Astrocyte (in vitro differentiated cells and primary cell): ENCODE measurements at regions not wholly inside any gene's neighbourhood (a gene's known extent, or its start where the extent isn't known, plus 50 kb on each side); places are given as distances from the start of the nearest gene placed in this dataset.

Experiments
- DNase-seq: peaks from one replicate; pipeline ENCODE4 v3.0.0-alpha.2; 2010; ENCODE audit warnings: low read depth
- FAIRE-seq: peaks from 2 replicates; lab custom pipeline; 2011; peaks lifted over from hg19 to GRCh38; lab: Jason Lieb, UNC
- H2AFZ ChIP-seq: 2 replicates; pipeline ENCODE4 v1.6.0; 2012; ENCODE audit warnings: low read depth, low read length, inconsistent platforms
- H3K27ac ChIP-seq: 2 replicates; pipeline ENCODE4 v1.5.1; 2011; ENCODE audit warnings: low read depth, low read length, inconsistent platforms
- H3K27me3 ChIP-seq: 2 replicates; pipeline ENCODE4 v1.6.0; 2011; ENCODE audit warnings: low read length, inconsistent platforms; ENCODE audit not compliant: insufficient read depth
- H3K36me3 ChIP-seq: 2 replicates; pipeline ENCODE4 v1.5.1; 2011; ENCODE audit warnings: low read length, inconsistent platforms; ENCODE audit not compliant: insufficient read depth
- H3K4me1 ChIP-seq: 2 replicates; pipeline ENCODE4 v1.5.1; 2011; ENCODE audit warnings: low read length, inconsistent platforms; ENCODE audit not compliant: insufficient read depth
- H3K4me2 ChIP-seq: 2 replicates; pipeline ENCODE4 v1.6.0; 2012; ENCODE audit warnings: low read length, inconsistent platforms
- H3K4me3 ChIP-seq: 2 replicates; pipeline ENCODE4 v1.5.1; 2011; ENCODE audit warnings: low read depth, mild to moderate bottlenecking, low read length, inconsistent platforms; ENCODE audit not compliant: insufficient read depth
- H3K79me2 ChIP-seq: 2 replicates; pipeline ENCODE4 v1.6.0; 2012; ENCODE audit warnings: mild to moderate bottlenecking, low read length, inconsistent platforms; ENCODE audit not compliant: insufficient read depth
- H3K9ac ChIP-seq: 2 replicates; pipeline ENCODE4 v1.6.0; 2012; ENCODE audit warnings: mild to moderate bottlenecking, low read length, inconsistent platforms
- H3K9me3 ChIP-seq: 2 replicates; pipeline ENCODE4 v1.5.1; 2012; ENCODE audit warnings: low read depth, mild to moderate bottlenecking, low read length, inconsistent platforms; ENCODE audit not compliant: insufficient read depth
- H4K20me1 ChIP-seq: 2 replicates; pipeline ENCODE4 v1.6.0; 2012; ENCODE audit warnings: low read length, inconsistent platforms; ENCODE audit not compliant: insufficient read depth
- H3K27ac Mint-ChIP-seq: one replicate; pipeline ENCODE4 v1.8.0; 2021; ENCODE audit warnings: mild to moderate bottlenecking, mixed read lengths; ENCODE audit not compliant: unreplicated experiment
- H3K27me3 Mint-ChIP-seq: one replicate; pipeline ENCODE4 v1.8.0; 2021; ENCODE audit warnings: low read depth, mixed read lengths; ENCODE audit not compliant: unreplicated experiment
- H3K36me3 Mint-ChIP-seq: one replicate; pipeline ENCODE4 v1.8.0; 2021; ENCODE audit warnings: low read depth, mixed read lengths; ENCODE audit not compliant: unreplicated experiment
- H3K4me1 Mint-ChIP-seq: one replicate; pipeline ENCODE4 v1.8.0; 2021; ENCODE audit warnings: low read depth, mixed read lengths; ENCODE audit not compliant: unreplicated experiment
- H3K4me3 Mint-ChIP-seq: one replicate; pipeline ENCODE4 v1.8.0; 2021; ENCODE audit warnings: mild to moderate bottlenecking, moderate library complexity, mixed read lengths; ENCODE audit not compliant: unreplicated experiment
- H3K9me3 Mint-ChIP-seq: one replicate; pipeline ENCODE4 v1.8.0; 2021; ENCODE audit warnings: mild to moderate bottlenecking, mixed read lengths; ENCODE audit not compliant: unreplicated experiment
- EZH2 ChIP-seq: IDR thresholded peaks from 2 replicates; pipeline ENCODE4 v1.6.1; 2012; ENCODE audit warnings: mild to moderate bottlenecking, low read length, inconsistent platforms; ENCODE audit not compliant: insufficient read depth
- TF ChIP-seq, protein P1 (sequence below): IDR thresholded peaks from 2 replicates; pipeline ENCODE4 v1.5.1; 2011; ENCODE audit warnings: low read depth, mild to moderate bottlenecking, inconsistent platforms, low read length, moderate library complexity; ENCODE audit not compliant: insufficient read depth

DNA sequence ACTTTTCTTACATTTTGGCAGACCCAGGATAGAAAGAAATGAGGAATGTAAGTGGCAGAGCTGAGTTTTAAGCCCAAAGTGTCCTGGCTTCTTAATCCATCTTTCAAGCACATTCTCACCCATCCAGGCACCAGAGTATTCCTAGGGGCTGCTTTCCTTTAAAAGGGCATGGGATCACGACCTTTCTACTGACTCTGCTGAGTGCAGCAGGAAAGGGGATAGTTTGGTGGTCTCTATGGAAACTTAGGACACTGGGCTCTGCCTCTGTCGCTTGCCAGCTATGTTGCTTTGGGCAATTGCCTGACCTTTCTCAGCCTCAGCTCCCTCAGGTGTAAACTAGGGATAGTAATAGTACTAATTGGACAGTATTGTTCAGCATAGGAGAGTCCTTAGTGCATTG is 458.4 kb downstream of the PDCD6IP start:
- no peak for FAIRE-seq
- Histone ChIP-seq H3K4me2 (no peak overlapping the region), H3K9me3 (no peaks in the 10 kb centered on the region), H3K27me3 (no peaks in the 10 kb centered on the region), H3K79me2 (no peaks in the 10 kb centered on the region), H3K27ac (no peak overlapping the region), H3K36me3 (no peaks in the 10 kb centered on the region), H3K4me3 (no peak overlapping the region), H3K9ac (no peak overlapping the region), H4K20me1 (no peaks in the 10 kb centered on the region), H3K4me1 (peaks cover 10% of the 10 kb centered on the region), H2AFZ (no peak overlapping the region)
- Mint-ChIP-seq H3K9me3 (no peaks in the 10 kb centered on the region), H3K36me3 (no peaks in the 10 kb centered on the region), H3K27me3 (peaks cover 4% of the 10 kb centered on the region), H3K4me3 (no peak overlapping the region), H3K4me1 (peaks cover 26% of the 10 kb centered on the region), H3K27ac (no peak overlapping the region)
- no peak for DNase-seq
- no peak for TF ChIP-seq EZH2
- TF ChIP-seq, protein P1, sequence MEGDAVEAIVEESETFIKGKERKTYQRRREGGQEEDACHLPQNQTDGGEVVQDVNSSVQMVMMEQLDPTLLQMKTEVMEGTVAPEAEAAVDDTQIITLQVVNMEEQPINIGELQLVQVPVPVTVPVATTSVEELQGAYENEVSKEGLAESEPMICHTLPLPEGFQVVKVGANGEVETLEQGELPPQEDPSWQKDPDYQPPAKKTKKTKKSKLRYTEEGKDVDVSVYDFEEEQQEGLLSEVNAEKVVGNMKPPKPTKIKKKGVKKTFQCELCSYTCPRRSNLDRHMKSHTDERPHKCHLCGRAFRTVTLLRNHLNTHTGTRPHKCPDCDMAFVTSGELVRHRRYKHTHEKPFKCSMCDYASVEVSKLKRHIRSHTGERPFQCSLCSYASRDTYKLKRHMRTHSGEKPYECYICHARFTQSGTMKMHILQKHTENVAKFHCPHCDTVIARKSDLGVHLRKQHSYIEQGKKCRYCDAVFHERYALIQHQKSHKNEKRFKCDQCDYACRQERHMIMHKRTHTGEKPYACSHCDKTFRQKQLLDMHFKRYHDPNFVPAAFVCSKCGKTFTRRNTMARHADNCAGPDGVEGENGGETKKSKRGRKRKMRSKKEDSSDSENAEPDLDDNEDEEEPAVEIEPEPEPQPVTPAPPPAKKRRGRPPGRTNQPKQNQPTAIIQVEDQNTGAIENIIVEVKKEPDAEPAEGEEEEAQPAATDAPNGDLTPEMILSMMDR: no peak

DNA sequence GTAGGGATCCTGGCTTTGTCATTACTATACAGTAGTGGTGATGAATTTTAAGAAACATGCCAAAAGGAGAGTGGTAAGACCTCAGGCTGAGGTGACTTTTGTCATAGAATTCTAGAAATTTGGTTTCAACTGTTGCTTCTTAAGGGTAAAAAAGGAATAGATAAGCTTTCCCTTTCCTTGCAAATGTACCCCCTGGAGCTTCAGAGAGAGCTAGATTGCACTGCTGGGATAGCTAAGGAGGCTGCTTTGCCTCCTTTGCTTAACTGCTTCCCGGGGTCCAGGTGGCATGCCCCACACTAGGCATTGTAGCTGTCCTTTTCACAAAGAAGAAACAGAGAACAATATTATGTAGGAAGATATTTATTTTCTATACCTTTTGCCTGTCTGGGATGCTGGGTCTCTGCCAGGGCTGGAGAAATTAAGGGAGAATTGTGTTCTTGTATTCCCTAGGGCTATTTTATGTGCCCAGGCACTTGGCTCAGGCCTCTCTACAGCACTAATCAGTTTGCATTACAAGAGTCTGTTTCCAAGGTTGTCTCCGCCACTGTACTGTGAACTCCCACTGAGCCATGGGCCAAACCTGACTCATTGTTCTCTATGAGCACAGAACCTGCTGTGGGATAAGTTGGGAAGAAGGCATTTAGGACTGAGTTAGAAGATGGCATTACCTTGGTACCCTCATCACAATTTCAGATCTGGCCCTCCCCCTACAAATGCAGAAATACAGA is 460.0 kb downstream of the PDCD6IP start:
- no peaks in the 10 kb centered on the region for H3K27me3 ChIP-seq
- FAIRE-seq: no peak
- H3K36me3 Mint-ChIP-seq: no peaks in the 10 kb centered on the region

More for the DNA sequence above, 460.0 kb downstream of the PDCD6IP start:
- H3K4me3 Mint-ChIP-seq: no peak overlapping the region
- peaks cover 29% of the 10 kb centered on the region for H3K4me1 Mint-ChIP-seq
- Histone ChIP-seq H3K79me2 (no peaks in the 10 kb centered on the region), H3K27ac (no peak overlapping the region), H3K4me1 (peaks cover 12% of the 10 kb centered on the region), H3K36me3 (no peaks in the 10 kb centered on the region), H2AFZ (no peak overlapping the region), H4K20me1 (no peaks in the 10 kb centered on the region), H3K9ac (no peak overlapping the region), H3K4me3 (no peak overlapping the region), H3K9me3 (no peaks in the 10 kb centered on the region), H3K4me2 (no peak overlapping the region)
- H3K27me3 Mint-ChIP-seq: peaks cover 4% of the 10 kb centered on the region
- no peak overlapping the region for H3K27ac Mint-ChIP-seq
- DNase-seq: no peak
- TF ChIP-seq, protein P1: no peak
- TF ChIP-seq EZH2: no peak
- H3K9me3 Mint-ChIP-seq: no peaks in the 10 kb centered on the region
